RCC 7860 (cell line): ENCODE measurements at regions not wholly inside any gene's neighbourhood (a gene's known extent, or its start where the extent isn't known, plus 50 kb on each side); places are given as distances from the start of the nearest gene placed in this dataset.
"Not testable (repeated sequence)": the region's sequence is repeated elsewhere in the genome, so short reads cannot be mapped to it uniquely, and the experiment has no call there.

Source experiments
- DNase-seq: peaks from one replicate; pipeline ENCODE4 v3.0.0-alpha.2; 2015; ENCODE audit warnings: low spot score
- FAIRE-seq: peaks from 2 replicates; lab custom pipeline; 2012; peaks lifted over from hg19 to GRCh38; lab: Jason Lieb, UNC

DNA sequence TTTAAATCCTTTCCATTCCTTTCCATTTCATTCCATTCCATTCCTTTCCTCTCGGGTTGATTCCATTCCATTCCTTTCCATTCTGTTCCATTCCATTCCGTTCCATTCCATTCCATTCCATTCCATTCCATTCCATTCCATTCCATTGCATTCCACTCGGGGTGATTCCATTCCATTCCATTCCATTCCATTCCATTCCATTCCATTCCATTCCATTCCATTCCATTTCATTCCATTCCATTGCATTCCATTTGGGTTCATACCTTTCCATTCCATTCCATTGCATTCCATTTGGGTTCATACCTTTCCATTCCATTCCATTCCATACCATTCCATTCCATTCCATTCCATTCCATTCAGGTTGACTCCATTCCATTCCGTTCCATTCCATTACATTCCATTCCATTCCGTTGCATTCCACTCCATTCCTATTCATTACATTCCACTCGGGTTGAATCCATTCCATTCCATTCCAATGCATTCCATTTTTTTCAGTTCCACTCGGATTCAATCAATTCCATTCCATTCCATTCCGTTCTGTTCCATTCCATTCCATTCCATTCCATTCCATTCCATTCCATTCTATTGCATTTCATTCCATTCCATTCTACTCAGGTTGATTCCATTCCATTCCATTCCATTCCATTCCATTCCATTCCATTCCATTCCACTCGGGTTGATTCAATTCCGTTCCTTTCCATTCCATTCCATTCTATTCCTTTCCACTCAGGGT is 164.4 kb downstream of the CWH43 start:
- FAIRE-seq: not testable (repeated sequence)
- peak; percentile 3 for DNase-seq

- not testable (repeated sequence) for FAIRE-seq, DNase-seq
Measured at GRCh38 chr4:49153011-49153410, 166.9 kb downstream of the CWH43 start.

DNA sequence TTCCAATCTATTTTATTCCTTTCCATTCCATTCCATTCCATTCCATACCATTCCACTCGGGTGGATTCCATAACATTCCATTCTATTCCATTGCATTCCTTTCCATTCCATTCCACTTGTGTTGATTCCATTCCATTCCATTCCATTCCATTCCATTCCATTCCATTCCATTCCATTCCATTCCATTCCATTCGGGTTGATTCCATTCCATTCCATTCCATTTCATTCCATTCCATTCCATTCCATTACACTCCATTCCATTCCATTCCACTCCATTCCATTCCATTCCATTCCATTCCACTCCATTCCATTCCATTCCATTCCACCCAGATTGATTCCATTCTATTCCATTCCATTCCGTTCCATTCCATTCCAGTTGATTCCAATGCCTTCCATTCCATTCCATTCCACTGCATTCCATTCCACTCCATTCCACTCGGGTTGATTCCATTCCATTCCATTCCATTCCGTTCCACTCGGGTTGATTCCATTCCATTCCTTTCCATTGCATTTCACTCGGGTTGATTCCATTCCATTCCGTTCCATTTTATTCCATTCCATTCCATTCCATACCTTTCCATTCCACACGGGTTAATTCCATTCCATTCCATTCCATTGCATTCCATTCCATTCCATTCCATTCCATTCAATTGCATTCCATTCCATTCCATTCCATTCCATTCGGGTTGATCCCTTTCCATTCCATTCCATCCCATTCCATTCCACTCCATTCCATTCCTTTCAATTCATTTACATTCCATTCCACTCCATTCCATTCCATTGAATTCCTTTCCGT is 168.4 kb downstream of the CWH43 start:
- FAIRE-seq: not testable (repeated sequence)
- DNase-seq: peak; percentile 39

GRCh38 chr4:49155270-49155669 is 169.2 kb downstream of the CWH43 start:
- FAIRE-seq, DNase-seq: not testable (repeated sequence)

GRCh38 chr4:49156309-49156708 is 170.2 kb downstream of the CWH43 start:
- DNase-seq, FAIRE-seq: not testable (repeated sequence)

DNA sequence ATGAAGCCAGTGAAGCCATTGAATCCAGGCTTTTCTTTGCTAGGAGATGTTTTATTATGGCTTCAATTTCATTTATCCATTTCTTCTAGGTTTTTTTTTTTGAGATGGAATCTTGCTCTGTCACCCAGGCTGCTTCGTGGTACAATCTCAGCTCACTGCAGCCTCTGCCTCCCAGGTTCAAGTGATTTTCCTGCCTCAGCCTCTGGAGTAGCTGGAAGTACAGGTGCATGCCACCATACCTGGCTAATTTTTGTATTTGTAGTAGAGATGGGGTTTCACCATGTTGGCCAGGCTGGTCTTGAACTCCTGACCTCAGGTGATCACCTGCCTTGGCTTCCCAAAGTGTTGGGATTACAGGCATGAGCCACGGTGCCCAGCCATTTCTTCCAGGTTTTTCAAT is 171.6 kb downstream of the CWH43 start:
- FAIRE-seq, DNase-seq: not testable (repeated sequence)

DNA sequence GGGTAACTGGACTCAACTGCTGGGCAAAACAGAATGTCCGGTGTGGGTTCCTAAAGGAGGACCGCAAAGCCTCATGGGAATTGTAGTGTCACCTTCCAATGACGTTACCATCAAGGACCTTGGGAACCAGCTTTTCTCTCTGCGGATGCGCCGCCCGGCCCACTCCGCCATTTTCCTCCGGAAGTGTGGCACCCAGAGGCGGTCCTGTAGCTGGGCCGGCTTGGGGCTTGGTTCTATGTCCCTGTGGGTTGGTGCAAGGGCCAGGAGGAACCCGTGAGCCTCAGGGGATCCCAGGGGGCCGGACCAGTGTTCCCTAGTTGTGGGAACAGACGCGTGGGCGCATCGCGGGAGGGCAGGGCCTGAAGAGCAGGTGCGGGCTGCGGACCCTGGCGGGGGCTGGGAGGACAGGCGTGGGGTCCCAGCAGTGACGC is 175.1 kb downstream of the CWH43 start:
- not testable (repeated sequence) for FAIRE-seq, DNase-seq

- not testable (repeated sequence) for FAIRE-seq, DNase-seq
Measured at GRCh38 chr4:49164916-49165315, 178.8 kb downstream of the CWH43 start.

DNA sequence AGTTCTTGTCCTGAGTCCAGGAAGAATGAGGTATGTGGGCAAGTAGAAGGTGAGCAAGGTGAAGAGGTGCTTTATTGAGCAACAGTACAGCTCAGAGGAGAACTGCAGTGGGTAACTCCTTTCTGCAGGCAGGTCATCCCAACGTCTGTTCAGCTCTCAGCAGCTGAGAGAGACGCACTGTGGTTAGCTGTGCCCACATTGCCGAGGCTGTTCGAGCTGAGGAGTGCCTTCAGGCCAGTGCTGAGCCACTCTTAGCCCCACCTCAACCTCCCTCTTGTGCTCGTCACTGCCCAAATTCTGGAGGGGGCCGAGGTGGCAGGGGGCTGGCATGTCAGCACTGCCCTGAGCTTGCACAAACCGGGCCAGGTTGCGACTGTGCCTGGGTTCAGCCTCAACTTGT is 191.8 kb downstream of the CWH43 start:
- DNase-seq, FAIRE-seq: not testable (repeated sequence)

DNA sequence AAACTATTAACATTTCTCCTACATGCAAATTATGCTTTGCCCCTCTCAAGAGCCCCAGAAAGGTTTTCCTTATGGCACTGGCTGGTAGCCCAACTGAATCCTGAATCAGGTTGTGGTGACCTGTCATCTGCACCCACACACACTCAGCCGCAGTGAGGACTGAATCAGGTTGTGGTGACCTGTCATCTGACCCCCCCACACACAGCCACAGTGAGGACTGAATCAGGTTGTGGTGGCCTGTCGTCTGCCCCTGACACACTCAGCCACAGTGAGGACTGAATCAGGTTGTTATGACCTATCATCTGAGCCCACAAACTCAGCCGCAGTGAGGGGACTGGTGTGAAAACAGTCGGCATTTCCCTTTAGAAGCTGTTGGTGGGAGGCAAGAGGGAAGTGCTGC is 195.0 kb downstream of the CWH43 start:
- not testable (repeated sequence) for DNase-seq, FAIRE-seq

- DNase-seq, FAIRE-seq: not testable (repeated sequence)
Measured at GRCh38 chr4:49211396-49212194, 225.5 kb downstream of the CWH43 start.

GRCh38 chr4:49213250-49213649 is 227.2 kb downstream of the CWH43 start:
- FAIRE-seq, DNase-seq: not testable (repeated sequence)

GRCh38 chr4:49213750-49214149 is 227.7 kb downstream of the CWH43 start:
- not testable (repeated sequence) for FAIRE-seq, DNase-seq

- FAIRE-seq, DNase-seq: not testable (repeated sequence)
Measured at GRCh38 chr4:49214453-49215081, 228.5 kb downstream of the CWH43 start.

DNA sequence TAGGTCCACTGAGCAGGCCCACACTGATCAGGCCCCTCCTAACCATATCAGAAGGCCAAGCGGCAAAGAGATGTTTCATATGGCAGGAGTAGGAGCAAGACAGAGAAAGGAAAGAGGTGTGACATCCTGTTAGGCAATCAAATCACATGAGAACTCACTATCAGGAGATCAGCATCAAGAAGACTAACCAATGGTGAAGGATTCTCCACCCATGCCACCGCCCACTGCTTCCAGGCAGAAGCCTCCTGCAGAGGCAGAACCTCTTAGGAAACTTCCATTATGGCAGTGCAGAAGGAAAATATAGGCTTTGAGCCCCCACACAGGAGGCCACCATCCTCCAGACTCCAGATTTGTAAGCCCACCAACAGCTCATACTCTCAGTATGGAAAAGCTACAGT is 229.0 kb downstream of the CWH43 start:
- DNase-seq, FAIRE-seq: not testable (repeated sequence)

GRCh38 chr4:49216606-49217005 is 230.5 kb downstream of the CWH43 start:
- not testable (repeated sequence) for DNase-seq, FAIRE-seq

DNA sequence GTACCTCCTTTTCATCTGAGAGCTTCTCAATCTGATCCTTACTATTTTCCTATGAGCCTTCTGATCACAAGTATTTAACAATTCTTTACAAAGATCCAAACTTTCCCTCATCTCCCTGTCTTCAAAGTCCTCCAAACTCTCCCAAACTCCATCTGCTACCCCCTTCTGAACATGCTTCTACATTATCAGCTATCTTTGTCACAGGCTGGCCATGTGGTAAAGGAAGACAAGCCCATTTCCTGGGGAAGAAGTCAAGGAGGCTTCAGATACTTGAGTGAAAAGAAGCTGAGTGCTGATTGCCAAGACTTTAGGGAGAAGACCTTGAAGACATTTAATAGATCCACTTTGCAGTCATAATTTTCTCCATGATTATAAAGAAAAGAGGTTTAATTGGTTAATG is 231.4 kb downstream of the CWH43 start:
- DNase-seq (no peak), FAIRE-seq (no peak)

DNA sequence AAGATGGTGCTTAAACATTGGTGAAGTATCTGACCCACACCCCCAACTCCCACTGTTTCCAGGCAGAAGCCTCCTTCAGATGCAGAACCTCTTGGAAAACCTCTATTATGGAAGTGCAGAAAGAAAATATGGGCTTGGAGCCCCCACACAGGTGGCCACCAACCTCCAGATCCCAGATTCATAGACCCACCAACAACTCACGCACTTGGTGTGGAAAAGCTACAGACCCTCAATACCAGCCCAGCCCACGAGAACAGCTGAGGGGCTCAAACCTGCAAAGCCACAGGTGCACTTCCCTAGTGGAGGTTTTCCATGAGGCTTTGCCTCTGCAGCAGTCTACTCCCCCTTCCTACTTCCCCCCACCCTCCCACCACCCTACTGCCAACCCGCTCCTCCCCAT is 232.0 kb downstream of the CWH43 start:
- FAIRE-seq: not testable (repeated sequence)

GRCh38 chr4:49218931-49219330 is 232.9 kb downstream of the CWH43 start:
- not testable (repeated sequence) for FAIRE-seq, DNase-seq

More for the DNA sequence above, 232.0 kb downstream of the CWH43 start:
- DNase-seq: not testable (repeated sequence)
